ENCODE measurements at regions not wholly inside any gene's neighbourhood (a gene's known extent, or its start where the extent isn't known, plus 50 kb on each side); places are given as distances from the start of the nearest gene placed in this dataset.

Small RNA genes lying in the stretch of these regions (small RNA-seq; reads per million reads assigned to genes)
- gene RNU6-366P: 0.02 to 0.06 reads per million in 2 experiments
